Osteocyte (in vitro differentiated cells): ENCODE measurements at regions not wholly inside any gene's neighbourhood (a gene's known extent, or its start where the extent isn't known, plus 50 kb on each side); places are given as distances from the start of the nearest gene placed in this dataset.

Experiments
- DNase-seq: peaks from one replicate; pipeline ENCODE4 v3.0.0; 2021; ENCODE audit warnings: mixed read lengths; ENCODE audit not compliant: unreplicated experiment; ENCODE audit errors: extremely low spot score
- H3K27ac Mint-ChIP-seq: one replicate; pipeline ENCODE4 v1.8.0; 2021; ENCODE audit warnings: mild to moderate bottlenecking, mixed read lengths; ENCODE audit not compliant: unreplicated experiment
- H3K27me3 Mint-ChIP-seq: one replicate; pipeline ENCODE4 v1.8.0; 2021; ENCODE audit warnings: mixed read lengths; ENCODE audit not compliant: unreplicated experiment
- H3K36me3 Mint-ChIP-seq: one replicate; pipeline ENCODE4 v1.8.0; 2021; ENCODE audit warnings: mixed read lengths; ENCODE audit not compliant: unreplicated experiment
- H3K4me1 Mint-ChIP-seq: one replicate; pipeline ENCODE4 v1.8.0; 2021; ENCODE audit warnings: mixed read lengths; ENCODE audit not compliant: unreplicated experiment
- H3K4me3 Mint-ChIP-seq: one replicate; pipeline ENCODE4 v1.8.0; 2021; ENCODE audit warnings: mild to moderate bottlenecking, moderate library complexity, mixed read lengths; ENCODE audit not compliant: unreplicated experiment
- H3K9me3 Mint-ChIP-seq: one replicate; pipeline ENCODE4 v1.8.0; 2021; ENCODE audit warnings: mixed read lengths; ENCODE audit not compliant: unreplicated experiment
- TF ChIP-seq, protein P1 (sequence below): fragments of 200-600 bp; sonication (generic); IDR thresholded peaks from 2 replicates; pipeline ENCODE4 v1.5.0; 2021; ENCODE audit warnings: antibody characterized with exemption, mild to moderate bottlenecking, moderate library complexity

- Mint-ChIP-seq H3K27me3 (no peaks in the 10 kb centered on the region), H3K4me3 (no peak overlapping the region), H3K4me1 (no peaks in the 10 kb centered on the region), H3K27ac (no peak overlapping the region), H3K9me3 (peaks cover 4% of the 10 kb centered on the region), H3K36me3 (no peaks in the 10 kb centered on the region)
- TF ChIP-seq, protein P1, sequence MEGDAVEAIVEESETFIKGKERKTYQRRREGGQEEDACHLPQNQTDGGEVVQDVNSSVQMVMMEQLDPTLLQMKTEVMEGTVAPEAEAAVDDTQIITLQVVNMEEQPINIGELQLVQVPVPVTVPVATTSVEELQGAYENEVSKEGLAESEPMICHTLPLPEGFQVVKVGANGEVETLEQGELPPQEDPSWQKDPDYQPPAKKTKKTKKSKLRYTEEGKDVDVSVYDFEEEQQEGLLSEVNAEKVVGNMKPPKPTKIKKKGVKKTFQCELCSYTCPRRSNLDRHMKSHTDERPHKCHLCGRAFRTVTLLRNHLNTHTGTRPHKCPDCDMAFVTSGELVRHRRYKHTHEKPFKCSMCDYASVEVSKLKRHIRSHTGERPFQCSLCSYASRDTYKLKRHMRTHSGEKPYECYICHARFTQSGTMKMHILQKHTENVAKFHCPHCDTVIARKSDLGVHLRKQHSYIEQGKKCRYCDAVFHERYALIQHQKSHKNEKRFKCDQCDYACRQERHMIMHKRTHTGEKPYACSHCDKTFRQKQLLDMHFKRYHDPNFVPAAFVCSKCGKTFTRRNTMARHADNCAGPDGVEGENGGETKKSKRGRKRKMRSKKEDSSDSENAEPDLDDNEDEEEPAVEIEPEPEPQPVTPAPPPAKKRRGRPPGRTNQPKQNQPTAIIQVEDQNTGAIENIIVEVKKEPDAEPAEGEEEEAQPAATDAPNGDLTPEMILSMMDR = no peak
- no peak for DNase-seq
Observed at GRCh38 chr22:47283616-47284270, 521.3 kb downstream of the TBC1D22A start.

DNA sequence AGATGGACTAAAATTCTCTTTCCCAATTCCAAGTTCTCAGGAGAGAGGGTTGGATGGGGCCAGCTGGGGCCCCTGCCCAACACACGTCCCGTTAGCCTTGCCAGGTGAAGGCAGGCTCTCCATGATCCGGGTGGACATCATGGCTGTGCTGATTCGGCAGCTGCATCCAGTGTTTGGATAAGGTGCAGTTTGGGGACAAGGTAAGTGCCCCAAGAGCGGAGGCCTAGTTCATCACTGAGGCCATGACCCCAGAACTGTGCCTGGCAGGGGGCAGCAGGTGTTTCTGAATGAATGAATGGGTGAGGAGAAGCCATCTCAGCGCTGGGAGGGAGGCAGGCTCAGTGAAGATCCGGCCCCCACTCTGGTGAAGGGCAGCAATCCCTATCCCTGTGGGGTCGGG is 520.4 kb downstream of the TBC1D22A start:
- Mint-ChIP-seq H3K9me3 (peaks cover 2% of the 10 kb centered on the region), H3K36me3 (no peaks in the 10 kb centered on the region), H3K27ac (no peak overlapping the region), H3K4me1 (no peaks in the 10 kb centered on the region), H3K4me3 (no peak overlapping the region), H3K27me3 (no peaks in the 10 kb centered on the region)
- DNase-seq = no peak
- TF ChIP-seq, protein P1 = no peak

- Mint-ChIP-seq H3K9me3 (no peaks in the 10 kb centered on the region), H3K4me1 (no peaks in the 10 kb centered on the region), H3K27me3 (no peaks in the 10 kb centered on the region), H3K27ac (no peak overlapping the region), H3K36me3 (no peaks in the 10 kb centered on the region), H3K4me3 (no peak overlapping the region)
- TF ChIP-seq, protein P1 = no peak
- DNase-seq = no peak
Observed at GRCh38 chr22:47282366-47282765, 519.9 kb downstream of the TBC1D22A start.

GRCh38 chr22:47281126-47282106 is 519.0 kb downstream of the TBC1D22A start:
- Mint-ChIP-seq H3K4me1 (peaks cover under 1% of the 10 kb centered on the region), H3K36me3 (no peaks in the 10 kb centered on the region)
- DNase-seq = no peak

More at GRCh38 chr22:47281126-47282106, 519.0 kb downstream of the TBC1D22A start:
- Mint-ChIP-seq H3K27ac (no peak overlapping the region), H3K9me3 (no peaks in the 10 kb centered on the region), H3K27me3 (no peaks in the 10 kb centered on the region), H3K4me3 (no peak overlapping the region)
- TF ChIP-seq, protein P1 = no peak
